GM23338 (cell line): ENCODE measurements at regions not wholly inside any gene's neighbourhood (a gene's known extent, or its start where the extent isn't known, plus 50 kb on each side); places are given as distances from the start of the nearest gene placed in this dataset.

Source experiments
- CREB1 ChIP-seq: fragments of 250-450 bp; sonication (Bioruptor Pico); IDR thresholded peaks from 2 replicates; pipeline ENCODE4 v1.5.0; 2020; ENCODE audit warnings: low read depth, mild to moderate bottlenecking, moderate library complexity
- CTCF ChIP-seq, 2 experiments: fragments of 200-600 bp in 1 of 2; sonication (generic) in 1 of 2; conservative IDR thresholded peaks; 2 replicates each; pipeline versions ENCODE4 v1.5.1 to v1.6.1; 2016 to 2017; ENCODE audit warnings: antibody characterized with exemption in 2 of 2, low read depth in 2 of 2, mild to moderate bottlenecking in 2 of 2, moderate library complexity in 1 of 2
- ETS1 ChIP-seq: IDR thresholded peaks from 2 replicates; pipeline ENCODE4 v1.6.1; 2016; ENCODE audit warnings: antibody characterized with exemption
- EZH2 ChIP-seq: fragments of 200-600 bp; sonication (generic); IDR thresholded peaks from one replicate; pipeline ENCODE4 v1.8.0; 2017; ENCODE audit warnings: antibody characterized with exemption, mild to moderate bottlenecking, low read depth; ENCODE audit not compliant: unreplicated experiment
- EZH2phosphoT487 ChIP-seq: fragments of 200-600 bp; sonication (generic); IDR thresholded peaks from one replicate; pipeline ENCODE4 v1.8.1; 2018; ENCODE audit warnings: antibody characterized with exemption; ENCODE audit not compliant: unreplicated experiment
- JUNB ChIP-seq: IDR thresholded peaks from one replicate; pipeline ENCODE4 v1.6.1; 2016; ENCODE audit warnings: antibody characterized with exemption; ENCODE audit not compliant: unreplicated experiment
- NANOG ChIP-seq: IDR thresholded peaks from 2 replicates; pipeline ENCODE4 v1.6.1; 2016; ENCODE audit warnings: antibody characterized with exemption, borderline replicate concordance
- POLR2AphosphoS5 ChIP-seq: IDR thresholded peaks from 2 replicates; pipeline ENCODE4 v1.6.1; 2016; ENCODE audit warnings: antibody characterized with exemption, low read depth
- REST ChIP-seq: IDR thresholded peaks from one replicate; pipeline ENCODE4 v1.6.1; 2018; ENCODE audit warnings: antibody characterized with exemption; ENCODE audit not compliant: unreplicated experiment
- ZNF114 ChIP-seq: fragments of 250-450 bp; sonication (Bioruptor Pico); IDR thresholded peaks from 2 replicates; pipeline ENCODE4 v1.5.0; 2020; ENCODE audit warnings: mild to moderate bottlenecking, moderate library complexity
- ZNF331 ChIP-seq: fragments of 250-450 bp; sonication (Bioruptor Pico); IDR thresholded peaks from 2 replicates; pipeline ENCODE4 v1.5.0; 2020; ENCODE audit warnings: low read depth, mild to moderate bottlenecking, moderate library complexity

- TF ChIP-seq CTCF (conservative IDR thresholded peaks at IDR 0.05; ENCODE audit: low read depth in 2 of 2) = no peak
- no peak for TF ChIP-seq REST
- no peak for TF ChIP-seq ZNF331 (CRISPR knock-in tag)
- TF ChIP-seq POLR2AphosphoS5 = no peak
- TF ChIP-seq EZH2 = no peak
- TF ChIP-seq CREB1 (CRISPR knock-in tag) = no peak
- no peak for TF ChIP-seq EZH2phosphoT487
- TF ChIP-seq ETS1 = no peak
- TF ChIP-seq NANOG = no peak
- no peak for TF ChIP-seq JUNB
- no peak for TF ChIP-seq ZNF114 (CRISPR knock-in tag)
Measured at GRCh38 chr1:177383715-177384114, 213.0 kb downstream of the BRINP2 start.
